Loucy (cell line): ENCODE measurements at regions not wholly inside any gene's neighbourhood (a gene's known extent, or its start where the extent isn't known, plus 50 kb on each side); places are given as distances from the start of the nearest gene placed in this dataset.

Source experiments
- H2AFZ ChIP-seq: fragments of 200-600 bp; sonication (generic); 2 replicates; pipeline ENCODE4 v1.6.0; 2016; ENCODE audit warnings: antibody characterized with exemption, mild to moderate bottlenecking, low read length, moderate library complexity
- H3F3A ChIP-seq: fragments of 200-600 bp; 2 replicates; pipeline ENCODE4 v1.6.0; 2016; ENCODE audit warnings: antibody characterized with exemption, low read depth, mild to moderate bottlenecking
- H3K27me3 ChIP-seq: fragments of 200-600 bp; sonication (generic); 2 replicates; pipeline ENCODE4 v1.6.1; 2014; ENCODE audit warnings: low read length, mild to moderate bottlenecking; ENCODE audit not compliant: insufficient read depth, poor library complexity, severe bottlenecking
- H3K36me3 ChIP-seq: fragments of 200-600 bp; sonication (generic); 2 replicates; pipeline ENCODE4 v1.6.1; 2016; ENCODE audit warnings: low read length; ENCODE audit not compliant: insufficient read depth
- H3K4me1 ChIP-seq: fragments of 200-600 bp; sonication (generic); 2 replicates; pipeline ENCODE4 v1.5.1; 2014; ENCODE audit warnings: low read length, mild to moderate bottlenecking; ENCODE audit not compliant: insufficient read depth, poor library complexity, severe bottlenecking
- H3K4me2 ChIP-seq: fragments of 200-600 bp; sonication (generic); 2 replicates; pipeline ENCODE4 v1.6.0; 2014; ENCODE audit warnings: antibody characterized with exemption, low read length, low read depth, mild to moderate bottlenecking; ENCODE audit not compliant: poor library complexity, severe bottlenecking
- H3K4me3 ChIP-seq: fragments of 200-600 bp; sonication (generic); 2 replicates; pipeline ENCODE4 v1.5.1; 2014; ENCODE audit warnings: low read length, mild to moderate bottlenecking, mixed read lengths; ENCODE audit not compliant: poor library complexity, severe bottlenecking
- H3K79me2 ChIP-seq: fragments of 200-600 bp; sonication (generic); 2 replicates; pipeline ENCODE4 v1.6.1; 2014; ENCODE audit warnings: low read length; ENCODE audit not compliant: insufficient read depth
- H3K9ac ChIP-seq: fragments of 200-600 bp; sonication (generic); 2 replicates; pipeline ENCODE4 v1.6.0; 2014; ENCODE audit warnings: mild to moderate bottlenecking, low read depth, low read length, moderate library complexity; ENCODE audit not compliant: poor library complexity, severe bottlenecking
- H3K9me2 ChIP-seq: fragments of 200-600 bp; sonication (generic); replicated peaks from 2 replicates; pipeline ENCODE4 v1.6.1; 2016; ENCODE audit warnings: low read depth, low read length, mixed read lengths
- H3K9me3 ChIP-seq: fragments of 200-600 bp; sonication (generic); 2 replicates; pipeline ENCODE4 v1.6.1; 2014; ENCODE audit warnings: mild to moderate bottlenecking, antibody characterized with exemption, low read length, low read depth; ENCODE audit not compliant: insufficient read depth
- H4K20me1 ChIP-seq: fragments of 200-600 bp; sonication (generic); 2 replicates; pipeline ENCODE4 v1.6.0; 2014; ENCODE audit warnings: antibody characterized with exemption, low read length, mild to moderate bottlenecking; ENCODE audit not compliant: insufficient read depth, poor library complexity, severe bottlenecking
- EZH2phosphoT487 ChIP-seq: fragments of 200-600 bp; IDR thresholded peaks from 2 replicates; pipeline ENCODE4 v1.6.1; 2018; ENCODE audit warnings: antibody characterized with exemption, mild to moderate bottlenecking, moderate library complexity, borderline replicate concordance
- TF ChIP-seq, protein P1 (sequence below): fragments of 200-600 bp; sonication (generic); conservative IDR thresholded peaks from 2 replicates; pipeline ENCODE4 v1.5.1; 2014; ENCODE audit warnings: mild to moderate bottlenecking, antibody characterized with exemption, low read length

DNA sequence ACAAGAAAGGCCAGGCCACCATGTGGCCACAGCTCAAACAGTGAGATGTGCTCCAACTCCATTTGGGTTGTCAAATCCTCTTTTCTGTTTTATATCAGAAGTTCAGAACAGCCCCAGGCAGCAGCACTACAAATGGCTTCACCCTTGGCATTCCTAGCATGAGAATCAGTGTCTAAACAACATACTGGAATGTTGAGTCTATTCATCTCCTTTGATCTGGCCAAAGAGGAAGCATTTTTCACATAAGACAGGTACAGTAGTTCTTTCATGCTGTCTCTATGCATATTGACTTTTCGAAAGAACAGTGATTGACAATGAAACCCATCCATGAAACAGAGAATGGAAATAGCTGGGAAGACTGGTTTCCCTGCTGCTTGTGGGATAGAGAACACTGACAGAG, 289.5 kb downstream of the USP46 start:
- Histone ChIP-seq H3K4me1 (no peaks in the 10 kb centered on the region), H3K4me2 (no peak overlapping the region), H2AFZ (no peak overlapping the region), H3F3A (no peaks in the 10 kb centered on the region), H3K79me2 (no peaks in the 10 kb centered on the region), H3K9ac (no peak overlapping the region), H3K4me3 (no peak overlapping the region), H3K36me3 (no peaks in the 10 kb centered on the region), H3K9me2 (no peaks in the 10 kb centered on the region), H3K9me3 (no peaks in the 10 kb centered on the region), H3K27me3 (no peaks in the 10 kb centered on the region), H4K20me1 (no peaks in the 10 kb centered on the region)
- TF ChIP-seq EZH2phosphoT487 = no peak
- TF ChIP-seq, protein P1, sequence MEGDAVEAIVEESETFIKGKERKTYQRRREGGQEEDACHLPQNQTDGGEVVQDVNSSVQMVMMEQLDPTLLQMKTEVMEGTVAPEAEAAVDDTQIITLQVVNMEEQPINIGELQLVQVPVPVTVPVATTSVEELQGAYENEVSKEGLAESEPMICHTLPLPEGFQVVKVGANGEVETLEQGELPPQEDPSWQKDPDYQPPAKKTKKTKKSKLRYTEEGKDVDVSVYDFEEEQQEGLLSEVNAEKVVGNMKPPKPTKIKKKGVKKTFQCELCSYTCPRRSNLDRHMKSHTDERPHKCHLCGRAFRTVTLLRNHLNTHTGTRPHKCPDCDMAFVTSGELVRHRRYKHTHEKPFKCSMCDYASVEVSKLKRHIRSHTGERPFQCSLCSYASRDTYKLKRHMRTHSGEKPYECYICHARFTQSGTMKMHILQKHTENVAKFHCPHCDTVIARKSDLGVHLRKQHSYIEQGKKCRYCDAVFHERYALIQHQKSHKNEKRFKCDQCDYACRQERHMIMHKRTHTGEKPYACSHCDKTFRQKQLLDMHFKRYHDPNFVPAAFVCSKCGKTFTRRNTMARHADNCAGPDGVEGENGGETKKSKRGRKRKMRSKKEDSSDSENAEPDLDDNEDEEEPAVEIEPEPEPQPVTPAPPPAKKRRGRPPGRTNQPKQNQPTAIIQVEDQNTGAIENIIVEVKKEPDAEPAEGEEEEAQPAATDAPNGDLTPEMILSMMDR = no peak; the same call in 1 of the 2 replicates

DNA sequence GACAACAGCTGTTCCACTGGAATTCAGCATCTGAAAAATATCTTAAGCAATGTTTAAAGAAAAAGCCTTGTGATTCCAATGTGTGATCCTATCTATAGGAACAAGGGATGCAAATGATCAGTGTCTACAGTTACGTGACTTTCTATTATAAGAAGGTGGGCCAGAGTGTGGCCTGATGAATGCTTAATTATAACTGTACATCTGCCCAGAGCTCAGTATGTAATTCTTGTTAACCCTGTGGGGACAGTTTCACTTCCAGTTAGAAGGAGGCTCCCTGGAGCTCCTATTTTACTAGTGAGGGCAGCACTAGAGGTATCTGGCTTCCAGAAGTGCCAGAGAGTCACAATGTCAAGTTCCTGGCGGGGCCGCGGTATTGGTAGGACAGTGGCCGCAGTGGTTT, 288.5 kb downstream of the USP46 start:
- H3K4me2 ChIP-seq = no peak overlapping the region
- TF ChIP-seq EZH2phosphoT487 = no peak
- TF ChIP-seq, protein P1 = no peak
- no peaks in the 10 kb centered on the region for H3K27me3 ChIP-seq
- H3K36me3 ChIP-seq = no peaks in the 10 kb centered on the region
- no peak overlapping the region for H3K4me3 ChIP-seq
- no peaks in the 10 kb centered on the region for H3K4me1 ChIP-seq
- no peaks in the 10 kb centered on the region for H3K79me2 ChIP-seq
- H4K20me1 ChIP-seq = no peaks in the 10 kb centered on the region
- H3F3A ChIP-seq = no peaks in the 10 kb centered on the region
- no peak overlapping the region for H3K9ac ChIP-seq
- no peaks in the 10 kb centered on the region for H3K9me3 ChIP-seq
- no peaks in the 10 kb centered on the region for H3K9me2 ChIP-seq
- H2AFZ ChIP-seq = no peak overlapping the region

DNA sequence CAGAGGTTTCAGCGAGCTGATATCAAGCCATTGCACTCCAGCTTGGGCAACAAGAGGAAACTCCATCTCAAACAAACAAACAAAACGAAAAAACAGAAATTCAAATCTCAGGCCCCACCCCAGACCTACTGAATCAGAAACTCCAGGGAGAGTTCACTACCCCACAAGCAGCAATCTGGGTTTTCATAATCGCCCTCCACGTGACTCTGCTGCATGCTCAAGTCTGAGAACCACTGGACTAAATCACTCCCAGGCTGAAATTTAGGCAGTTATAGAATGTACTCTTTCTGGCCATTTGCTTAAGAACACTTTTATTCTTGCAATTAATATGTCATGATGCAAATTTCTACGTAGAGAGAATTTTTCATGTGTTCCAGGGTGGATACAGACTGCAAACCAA, 287.3 kb downstream of the USP46 start:
- Histone ChIP-seq H2AFZ (no peak overlapping the region), H3K9me3 (no peaks in the 10 kb centered on the region), H3K4me1 (no peaks in the 10 kb centered on the region), H3K9me2 (no peaks in the 10 kb centered on the region), H3K27me3 (no peaks in the 10 kb centered on the region), H3K79me2 (no peaks in the 10 kb centered on the region), H4K20me1 (no peaks in the 10 kb centered on the region), H3K9ac (no peak overlapping the region), H3K4me2 (no peak overlapping the region), H3K36me3 (no peaks in the 10 kb centered on the region), H3F3A (no peaks in the 10 kb centered on the region), H3K4me3 (no peak overlapping the region)
- TF ChIP-seq, protein P1 = no peak
- no peak for TF ChIP-seq EZH2phosphoT487
